ENCODE measurements at regions not wholly inside any gene's neighbourhood (a gene's known extent, or its start where the extent isn't known, plus 50 kb on each side); places are given as distances from the start of the nearest gene placed in this dataset.
A peak's percentile ranks its signal among the peaks of the same experiment; 100 is the strongest.

GRCh38 chr14:30218907-30219306 is 291.3 kb upstream of the PRKD1 start:
- H4K12ac ChIP-seq (ENCODE audit: low read depth, low read length), result no peak overlapping the region
- H3K79me1 ChIP-seq (ENCODE audit: low read length), result no peaks in the 10 kb centered on the region
- no peak overlapping the region for H2BK120ac ChIP-seq (ENCODE audit: insufficient read depth, low read length, poor library complexity)
- no peak overlapping the region for H3K18ac ChIP-seq (ENCODE audit: low read length)
- DNase-seq, result no peak
- H3K27me3 ChIP-seq (ENCODE audit: insufficient read depth, low read length), result no peaks in the 10 kb centered on the region
- H3K4me1 ChIP-seq (ENCODE audit: control insufficient read depth in 1 of 2, insufficient read depth in 2 of 2, low read length in 2 of 2), result peaks cover 0 to 3% of the 10 kb centered on the region in 2 experiments
- H3K27ac ChIP-seq (ENCODE audit: low read depth, low read length), result no peak overlapping the region
- H2BK5ac ChIP-seq (ENCODE audit: low read depth, low read length, poor library complexity), result no peak overlapping the region
- H3K4me3 ChIP-seq (ENCODE audit: low read depth, low read length), result no peak overlapping the region
- H4K91ac ChIP-seq (ENCODE audit: low read depth, low read length), result no peak overlapping the region
- H3K4ac ChIP-seq (ENCODE audit: low read depth, low read length), result no peak overlapping the region
- no peak overlapping the region for H4K8ac ChIP-seq (ENCODE audit: low read depth, low read length)
- no peak overlapping the region for H2AFZ ChIP-seq (ENCODE audit: insufficient read depth, low read length, poor library complexity)
- WGBS (ENCODE audit: extremely low coverage, insufficient coverage, insufficient read length), result no CpG with 5 or more reads among the region's 5 CpGs
- no peak overlapping the region for H2BK12ac ChIP-seq (ENCODE audit: low read length)
- H3K79me2 ChIP-seq (ENCODE audit: control insufficient read depth, insufficient read depth, low read length, poor library complexity), result no peaks in the 10 kb centered on the region
- no peaks in the 10 kb centered on the region for H3K9me3 ChIP-seq (ENCODE audit: insufficient read depth, low read depth, low read length)
- H3K4me2 ChIP-seq (ENCODE audit: low read length), result no peak overlapping the region
- H3K14ac ChIP-seq (ENCODE audit: low read length), result no peak overlapping the region
- H3K36me3 ChIP-seq (ENCODE audit: control insufficient read depth in 1 of 2, insufficient read depth in 2 of 2, low read length in 2 of 2), result no peaks in the 10 kb centered on the region
- H3K9ac ChIP-seq (ENCODE audit: low read length), result no peak overlapping the region
- no peak overlapping the region for H2AK5ac ChIP-seq (ENCODE audit: low read length)
- no peak overlapping the region for H3K23ac ChIP-seq (ENCODE audit: low read length)

- Histone ChIP-seq H2AK5ac (ENCODE audit: low read length) (no peak overlapping the region), H3K9ac (ENCODE audit: low read length) (no peak overlapping the region), H3K4me1 (ENCODE audit: control insufficient read depth in 1 of 2, insufficient read depth in 2 of 2, low read length in 2 of 2) (peaks cover 0 to 5% of the 10 kb centered on the region in 2 experiments), H4K12ac (ENCODE audit: low read depth, low read length) (no peak overlapping the region), H3K4me2 (ENCODE audit: low read length) (no peak overlapping the region), H3K79me2 (ENCODE audit: control insufficient read depth, insufficient read depth, low read length, poor library complexity) (no peaks in the 10 kb centered on the region), H3K27me3 (ENCODE audit: insufficient read depth, low read length) (no peaks in the 10 kb centered on the region), H3K9me3 (ENCODE audit: insufficient read depth, low read depth, low read length) (no peaks in the 10 kb centered on the region), H3K14ac (ENCODE audit: low read length) (no peak overlapping the region), H2AFZ (ENCODE audit: insufficient read depth, low read length, poor library complexity) (no peak overlapping the region), H2BK12ac (ENCODE audit: low read length) (no peak overlapping the region), H2BK5ac (ENCODE audit: low read depth, low read length, poor library complexity) (no peak overlapping the region), H3K4me3 (ENCODE audit: low read depth, low read length) (no peak overlapping the region), H3K27ac (ENCODE audit: low read depth, low read length) (no peak overlapping the region), H3K18ac (ENCODE audit: low read length) (no peak overlapping the region), H3K4ac (ENCODE audit: low read depth, low read length) (no peak overlapping the region), H3K36me3 (ENCODE audit: control insufficient read depth in 1 of 2, insufficient read depth in 2 of 2, low read length in 2 of 2) (no peaks in the 10 kb centered on the region), H4K91ac (ENCODE audit: low read depth, low read length) (no peak overlapping the region), H3K79me1 (ENCODE audit: low read length) (no peaks in the 10 kb centered on the region), H4K8ac (ENCODE audit: low read depth, low read length) (no peak overlapping the region), H3K23ac (ENCODE audit: low read length) (no peak overlapping the region), H2BK120ac (ENCODE audit: insufficient read depth, low read length, poor library complexity) (no peak overlapping the region)
- no peak for DNase-seq
- whole genome bisulfite sequencing (ENCODE audit: extremely low coverage, insufficient coverage, insufficient read length), result no CpG with 5 or more reads among the region's 7 CpGs
Measured at GRCh38 chr14:30221546-30221945, 293.9 kb upstream of the PRKD1 start.

GRCh38 chr14:30223385-30223785 is 295.7 kb upstream of the PRKD1 start:
- no peaks in the 10 kb centered on the region for H3K79me2 ChIP-seq (ENCODE audit: control insufficient read depth, insufficient read depth, low read length, poor library complexity)
- WGBS (ENCODE audit: extremely low coverage, insufficient coverage, insufficient read length), result no CpG with 5 or more reads among the region's 2 CpGs

GRCh38 chr14:30223966-30224365 is 296.3 kb upstream of the PRKD1 start:
- Histone ChIP-seq H3K4ac (ENCODE audit: low read depth, low read length) (no peak overlapping the region), H3K36me3 (ENCODE audit: control insufficient read depth in 1 of 2, insufficient read depth in 2 of 2, low read length in 2 of 2) (no peaks in the 10 kb centered on the region), H2AFZ (ENCODE audit: insufficient read depth, low read length, poor library complexity) (no peak overlapping the region), H4K91ac (ENCODE audit: low read depth, low read length) (no peak overlapping the region), H3K4me2 (ENCODE audit: low read length) (no peak overlapping the region), H3K9ac (ENCODE audit: low read length) (no peak overlapping the region), H3K27ac (ENCODE audit: low read depth, low read length) (no peak overlapping the region), H3K4me1 (ENCODE audit: control insufficient read depth in 1 of 2, insufficient read depth in 2 of 2, low read length in 2 of 2) (peaks cover 0 to 5% of the 10 kb centered on the region in 2 experiments), H4K12ac (ENCODE audit: low read depth, low read length) (no peak overlapping the region), H3K4me3 (ENCODE audit: low read depth, low read length) (no peak overlapping the region), H3K18ac (ENCODE audit: low read length) (no peak overlapping the region), H2BK120ac (ENCODE audit: insufficient read depth, low read length, poor library complexity) (no peak overlapping the region), H2AK5ac (ENCODE audit: low read length) (no peak overlapping the region), H3K9me3 (ENCODE audit: insufficient read depth, low read depth, low read length) (no peaks in the 10 kb centered on the region), H3K79me1 (ENCODE audit: low read length) (no peaks in the 10 kb centered on the region), H3K14ac (ENCODE audit: low read length) (no peak overlapping the region), H2BK12ac (ENCODE audit: low read length) (no peak overlapping the region), H4K8ac (ENCODE audit: low read depth, low read length) (no peak overlapping the region), H3K27me3 (ENCODE audit: insufficient read depth, low read length) (no peaks in the 10 kb centered on the region), H3K79me2 (ENCODE audit: control insufficient read depth, insufficient read depth, low read length, poor library complexity) (no peaks in the 10 kb centered on the region), H2BK5ac (ENCODE audit: low read depth, low read length, poor library complexity) (no peak overlapping the region), H3K23ac (ENCODE audit: low read length) (no peak overlapping the region)
- no peak for DNase-seq
- no CpG with 5 or more reads among the region's 3 CpGs for WGBS (ENCODE audit: extremely low coverage, insufficient coverage, insufficient read length)

More at GRCh38 chr14:30223385-30223785, 295.7 kb upstream of the PRKD1 start:
- Histone ChIP-seq H2BK5ac (ENCODE audit: low read depth, low read length, poor library complexity) (no peak overlapping the region), H4K91ac (ENCODE audit: low read depth, low read length) (no peak overlapping the region), H2AFZ (ENCODE audit: insufficient read depth, low read length, poor library complexity) (no peak overlapping the region), H3K36me3 (ENCODE audit: control insufficient read depth in 1 of 2, insufficient read depth in 2 of 2, low read length in 2 of 2) (no peaks in the 10 kb centered on the region), H3K4ac (ENCODE audit: low read depth, low read length) (no peak overlapping the region), H3K4me2 (ENCODE audit: low read length) (no peak overlapping the region), H2BK120ac (ENCODE audit: insufficient read depth, low read length, poor library complexity) (no peak overlapping the region), H2AK5ac (ENCODE audit: low read length) (no peak overlapping the region), H3K79me1 (ENCODE audit: low read length) (no peaks in the 10 kb centered on the region), H4K12ac (ENCODE audit: low read depth, low read length) (no peak overlapping the region), H4K8ac (ENCODE audit: low read depth, low read length) (no peak overlapping the region), H3K4me1 (ENCODE audit: control insufficient read depth in 1 of 2, insufficient read depth in 2 of 2, low read length in 2 of 2) (peaks cover 0 to 5% of the 10 kb centered on the region in 2 experiments), H2BK12ac (ENCODE audit: low read length) (no peak overlapping the region), H3K27ac (ENCODE audit: low read depth, low read length) (no peak overlapping the region), H3K23ac (ENCODE audit: low read length) (no peak overlapping the region), H3K9ac (ENCODE audit: low read length) (no peak overlapping the region), H3K18ac (ENCODE audit: low read length) (no peak overlapping the region), H3K27me3 (ENCODE audit: insufficient read depth, low read length) (no peaks in the 10 kb centered on the region), H3K4me3 (ENCODE audit: low read depth, low read length) (no peak overlapping the region), H3K14ac (ENCODE audit: low read length) (no peak overlapping the region), H3K9me3 (ENCODE audit: insufficient read depth, low read depth, low read length) (no peaks in the 10 kb centered on the region)
- DNase-seq, result peak; percentile 92 to 93
